DOHH2 (cell line): ENCODE measurements at regions not wholly inside any gene's neighbourhood (a gene's known extent, or its start where the extent isn't known, plus 50 kb on each side); places are given as distances from the start of the nearest gene placed in this dataset.

ENCODE experiments used
- H3F3A ChIP-seq: fragments of 200-600 bp; sonication (generic), shearing (Covaris generic); 2 replicates; pipeline ENCODE4 v1.6.0; 2016; ENCODE audit warnings: antibody characterized with exemption, mild to moderate bottlenecking; ENCODE audit not compliant: control insufficient read depth, insufficient read depth
- H3K27ac ChIP-seq: fragments of 200-600 bp; sonication (generic); 2 replicates; pipeline ENCODE4 v1.5.1; 2014; ENCODE audit warnings: low read depth, mild to moderate bottlenecking, low read length, moderate library complexity
- H3K27me3 ChIP-seq: fragments of 200-600 bp; sonication (generic); 2 replicates; pipeline ENCODE4 v1.6.1; 2014; ENCODE audit warnings: mild to moderate bottlenecking, low read length, mixed read lengths; ENCODE audit not compliant: control insufficient read depth
- H3K36me3 ChIP-seq: fragments of 200-600 bp; sonication (generic); 2 replicates; pipeline ENCODE4 v1.6.1; 2014; ENCODE audit warnings: mild to moderate bottlenecking, low read length, moderate library complexity, mixed read lengths; ENCODE audit not compliant: control insufficient read depth
- H3K4me1 ChIP-seq: fragments of 200-600 bp; sonication (generic); 2 replicates; pipeline ENCODE4 v1.6.1; 2014; ENCODE audit warnings: mild to moderate bottlenecking, low read length, mixed read lengths; ENCODE audit not compliant: control insufficient read depth
- H3K4me2 ChIP-seq: fragments of 200-600 bp; sonication (generic); 2 replicates; pipeline ENCODE4 v1.6.0; 2014; ENCODE audit warnings: mild to moderate bottlenecking, low read length, moderate library complexity
- H3K4me3 ChIP-seq: fragments of 200-600 bp; sonication (generic); 2 replicates; pipeline ENCODE4 v1.5.1; 2014; ENCODE audit warnings: mild to moderate bottlenecking, low read length, mixed read lengths
- H3K79me2 ChIP-seq: fragments of 200-600 bp; sonication (generic); 2 replicates; pipeline ENCODE4 v1.6.1; 2014; ENCODE audit warnings: mild to moderate bottlenecking, low read length, mixed read lengths; ENCODE audit not compliant: control insufficient read depth
- H3K9me2 ChIP-seq: fragments of 200-600 bp; sonication (generic); replicated peaks from 2 replicates; pipeline ENCODE4 v1.6.1; 2014; ENCODE audit warnings: mild to moderate bottlenecking, low read length, mixed read lengths; ENCODE audit not compliant: control insufficient read depth
- H3K9me3 ChIP-seq: fragments of 200-600 bp; sonication (generic); 2 replicates; pipeline ENCODE4 v1.6.1; 2014; ENCODE audit warnings: antibody characterized with exemption, low read length, mixed read lengths; ENCODE audit not compliant: control insufficient read depth, insufficient read depth
- H4K20me1 ChIP-seq: fragments of 200-600 bp; sonication (generic); 2 replicates; pipeline ENCODE4 v1.6.0; 2014; ENCODE audit warnings: low read depth, mild to moderate bottlenecking, antibody characterized with exemption, low read length, moderate library complexity; ENCODE audit not compliant: control insufficient read depth, insufficient read depth
- CTCF ChIP-seq: fragments of 200-600 bp; sonication (generic); IDR thresholded peaks from one replicate; pipeline ENCODE4 v1.5.1; 2014; ENCODE audit warnings: antibody characterized with exemption, mild to moderate bottlenecking, low read depth, low read length; ENCODE audit not compliant: poor library complexity, severe bottlenecking
- EZH2phosphoT487 ChIP-seq: fragments of 200-600 bp; sonication (generic); IDR thresholded peaks from 2 replicates; pipeline ENCODE4 v1.6.1; 2017; ENCODE audit warnings: borderline replicate concordance, mild to moderate bottlenecking, antibody characterized with exemption, low read length, moderate library complexity, mixed read lengths

- TF ChIP-seq CTCF (no peak), EZH2phosphoT487 (no peak)
- Histone ChIP-seq H3F3A (no peaks in the 10 kb centered on the region), H3K79me2 (no peaks in the 10 kb centered on the region), H3K4me3 (no peak overlapping the region), H3K27me3 (no peaks in the 10 kb centered on the region), H3K9me3 (no peaks in the 10 kb centered on the region), H3K4me2 (no peak overlapping the region), H4K20me1 (no peaks in the 10 kb centered on the region), H3K36me3 (no peaks in the 10 kb centered on the region), H3K27ac (no peak overlapping the region), H3K4me1 (no peaks in the 10 kb centered on the region), H3K9me2 (no peaks in the 10 kb centered on the region)
These were observed 182.9 kb upstream of the NUDT12 start for GRCh38 chr5:103745353-103746065.

- Histone ChIP-seq H3K79me2 (no peaks in the 10 kb centered on the region), H3K9me3 (no peaks in the 10 kb centered on the region), H4K20me1 (no peaks in the 10 kb centered on the region), H3K36me3 (no peaks in the 10 kb centered on the region), H3K4me1 (no peaks in the 10 kb centered on the region), H3K9me2 (no peaks in the 10 kb centered on the region), H3K4me2 (no peak overlapping the region), H3K27me3 (no peaks in the 10 kb centered on the region), H3K27ac (no peak overlapping the region), H3F3A (no peaks in the 10 kb centered on the region), H3K4me3 (no peak overlapping the region)
- TF ChIP-seq CTCF (no peak), EZH2phosphoT487 (no peak)
These were observed 181.6 kb upstream of the NUDT12 start for GRCh38 chr5:103744159-103744558.

GRCh38 chr5:103743421-103743820 lies 180.8 kb upstream of the NUDT12 start:
- Histone ChIP-seq H3K4me2 (no peak overlapping the region), H4K20me1 (no peaks in the 10 kb centered on the region), H3K9me3 (no peaks in the 10 kb centered on the region), H3K27ac (no peak overlapping the region), H3K36me3 (no peaks in the 10 kb centered on the region), H3K4me1 (no peaks in the 10 kb centered on the region), H3K27me3 (no peaks in the 10 kb centered on the region), H3F3A (no peaks in the 10 kb centered on the region), H3K9me2 (no peaks in the 10 kb centered on the region), H3K79me2 (no peaks in the 10 kb centered on the region), H3K4me3 (no peak overlapping the region)
- no peak for TF ChIP-seq CTCF
- TF ChIP-seq EZH2phosphoT487, result no peak
